Liver (tissue), 8 donors: ENCODE measurements at regions not wholly inside any gene's neighbourhood (a gene's known extent, or its start where the extent isn't known, plus 50 kb on each side); places are given as distances from the start of the nearest gene placed in this dataset.

Experiments used
- DNase-seq: peaks from one replicate; pipeline ENCODE4 v3.0.0-alpha.2; 2017; ENCODE audit warnings: low spot score
- H3K27ac ChIP-seq, 2 donors: one replicate each; pipeline ENCODE4 v1.7.0; 2013; ENCODE audit warnings: inconsistent platforms in 2 of 2, low read length in 2 of 2, control low read depth in 1 of 2, low read depth in 1 of 2, mild to moderate bottlenecking in 1 of 2
- H3K27me3 ChIP-seq, 4 donors: one replicate each; pipeline versions ENCODE4 v1.6.1 to v1.7.0; 2013; ENCODE audit warnings: low read length in 3 of 4, inconsistent platforms in 1 of 4, mild to moderate bottlenecking in 1 of 4, moderate library complexity in 1 of 4; ENCODE audit not compliant: control insufficient read depth in 4 of 4, insufficient read depth in 4 of 4
- H3K36me3 ChIP-seq, 4 donors: one replicate each; pipeline versions ENCODE4 v1.6.1 to v1.7.0; 2013; ENCODE audit warnings: low read length in 3 of 4, mild to moderate bottlenecking in 3 of 4, low read depth in 1 of 4, moderate library complexity in 1 of 4; ENCODE audit not compliant: control insufficient read depth in 4 of 4, insufficient read depth in 3 of 4
- H3K4me1 ChIP-seq, 4 donors: one replicate each; pipeline versions ENCODE4 v1.6.1 to v1.7.0; 2013; ENCODE audit warnings: low read length in 3 of 4, mild to moderate bottlenecking in 3 of 4, moderate library complexity in 1 of 4; ENCODE audit not compliant: control insufficient read depth in 4 of 4, insufficient read depth in 4 of 4
- H3K4me3 ChIP-seq, 3 donors: one replicate each; pipeline versions ENCODE4 v1.6.1 to v1.7.0; 2013; ENCODE audit warnings: low read length in 3 of 3, control low read depth in 1 of 3, low read depth in 1 of 3, mild to moderate bottlenecking in 1 of 3
- H3K9ac ChIP-seq, 2 donors: one replicate each; pipeline ENCODE4 v1.7.0; 2013; ENCODE audit warnings: low read length in 2 of 2, mild to moderate bottlenecking in 2 of 2, moderate library complexity in 2 of 2, control low read depth in 1 of 2, low read depth in 1 of 2
- H3K9me3 ChIP-seq, 4 donors: one replicate each; pipeline versions ENCODE4 v1.6.1 to v1.7.0; 2013; ENCODE audit warnings: low read length in 3 of 4; ENCODE audit not compliant: control insufficient read depth in 4 of 4
- EGR1 ChIP-seq, 2 donors: IDR thresholded peaks; 2 replicates each; pipeline ENCODE4 v1.6.1; 2016 to 2018; ENCODE audit warnings: antibody characterized with exemption in 2 of 2, low read depth in 2 of 2
- FOXA1 ChIP-seq: IDR thresholded peaks from 2 replicates; pipeline ENCODE4 v1.6.1; 2016; ENCODE audit warnings: antibody characterized with exemption
- FOXA2 ChIP-seq: IDR thresholded peaks from 2 replicates; pipeline ENCODE4 v1.6.1; 2016; ENCODE audit warnings: antibody characterized with exemption
- GABPA ChIP-seq, 2 donors: IDR thresholded peaks in 1 of 2; conservative IDR thresholded peaks in 1 of 2; 2 replicates each; pipeline ENCODE4 v1.6.1; 2016; ENCODE audit warnings: antibody characterized with exemption in 2 of 2, mild to moderate bottlenecking in 1 of 2, moderate library complexity in 1 of 2
- HNF4A ChIP-seq, 2 donors: conservative IDR thresholded peaks; 2 replicates each; pipeline ENCODE4 v1.6.1; 2016; ENCODE audit warnings: antibody characterized with exemption in 2 of 2, mild to moderate bottlenecking in 2 of 2
- HNF4G ChIP-seq: IDR thresholded peaks from 2 replicates; pipeline ENCODE4 v1.6.1; 2016; ENCODE audit warnings: antibody characterized with exemption
- JUND ChIP-seq, 2 donors: IDR thresholded peaks; 2 replicates each; pipeline ENCODE4 v1.6.1; 2016; ENCODE audit warnings: antibody characterized with exemption in 2 of 2
- NR2F2 ChIP-seq: IDR thresholded peaks from 2 replicates; pipeline ENCODE4 v1.6.1; 2016; ENCODE audit warnings: antibody characterized with exemption
- RAD21 ChIP-seq, 2 donors: IDR thresholded peaks; 2 replicates each; pipeline ENCODE4 v1.6.1; 2016; ENCODE audit warnings: antibody characterized with exemption in 2 of 2, mild to moderate bottlenecking in 2 of 2
- RXRA ChIP-seq, 2 donors: IDR thresholded peaks; 2 replicates each; pipeline ENCODE4 v1.6.1; 2017 to 2018; ENCODE audit warnings: antibody characterized with exemption in 2 of 2, mild to moderate bottlenecking in 1 of 2
- SP1 ChIP-seq: IDR thresholded peaks from 2 replicates; pipeline ENCODE4 v1.6.1; 2018; ENCODE audit warnings: antibody characterized with exemption, mild to moderate bottlenecking
- TAF1 ChIP-seq: conservative IDR thresholded peaks from 2 replicates; pipeline ENCODE4 v1.6.1; 2016; ENCODE audit warnings: antibody characterized with exemption, mild to moderate bottlenecking
- YY1 ChIP-seq: IDR thresholded peaks from 2 replicates; pipeline ENCODE4 v1.6.1; 2016; ENCODE audit warnings: antibody characterized with exemption, mild to moderate bottlenecking
- WGBS: extraction: QIAGEN DNeasy Blood & Tissue Kit; methylation state at CpG from one replicate; pipeline ENCODE4 v1.1.7; 2013; 5-methylcytosine and 5-hydroxymethylcytosine counted together
- TF ChIP-seq, protein P1 (sequence below): IDR thresholded peaks from 2 replicates; pipeline ENCODE4 v1.6.1; 2016; ENCODE audit warnings: antibody characterized with exemption
- TF ChIP-seq, protein P2 (sequence below): IDR thresholded peaks from 2 replicates; pipeline ENCODE4 v1.6.1; 2016; ENCODE audit warnings: antibody characterized with exemption
- TF ChIP-seq, protein P3 (sequence below): IDR thresholded peaks from 2 replicates; pipeline ENCODE4 v1.6.1; 2016; ENCODE audit warnings: antibody characterized with exemption, mild to moderate bottlenecking
- TF ChIP-seq, protein P4 (sequence below): IDR thresholded peaks from 2 replicates; pipeline ENCODE4 v1.6.1; 2016; ENCODE audit warnings: antibody characterized with exemption
- TF ChIP-seq, protein P5 (sequence below): fragments of 150-350 bp; IDR thresholded peaks from 2 replicates; pipeline ENCODE4 v1.5.1; 2017; ENCODE audit warnings: improper control_type of control experiment, low read depth, low read length; ENCODE audit not compliant: missing input control
- donor health status: healthy.
- donor health status: healthy.
- donor health status: healthy.
- donor health status: healthy.
- donor health status: healthy.

DNA sequence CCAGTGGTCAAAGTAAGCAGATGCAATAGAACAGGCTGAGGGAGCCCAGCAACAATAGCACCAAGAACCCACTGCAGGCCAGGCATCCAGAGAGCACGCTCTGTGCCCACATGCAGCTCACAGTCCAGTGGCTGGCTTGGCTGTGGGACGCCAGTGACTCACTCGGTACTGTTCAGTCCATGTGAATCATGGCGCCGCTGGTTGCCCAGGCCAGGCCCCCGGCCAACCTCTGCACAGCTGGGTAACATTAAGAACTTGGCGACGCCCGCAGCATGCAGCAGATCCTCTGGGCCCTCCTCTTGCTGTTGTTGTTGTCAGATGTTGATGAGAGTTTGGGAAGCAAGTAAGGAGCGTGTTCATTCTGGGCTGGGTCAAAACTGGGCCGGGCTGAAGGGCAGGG, 60.5 kb downstream of the MSX1 start:
- Histone ChIP-seq H3K9me3 (no peaks in the 10 kb centered on the region), H3K27ac (no peak overlapping the region), H3K9ac (no peak overlapping the region), H3K4me1 (no peaks in the 10 kb centered on the region), H3K4me3 (no peak overlapping the region), H3K36me3 (no peaks in the 10 kb centered on the region), H3K27me3 (peaks cover 0 to 2% (median 0%) of the 10 kb centered on the region in 4 donors)
- WGBS = 93% methylated on average over 11 of the region's 11 CpGs
- DNase-seq = no peak
- TF ChIP-seq FOXA2 = no peak
- no peak for TF ChIP-seq RXRA (IDR thresholded peaks at IDR 0.05)
- TF ChIP-seq, protein P1, sequence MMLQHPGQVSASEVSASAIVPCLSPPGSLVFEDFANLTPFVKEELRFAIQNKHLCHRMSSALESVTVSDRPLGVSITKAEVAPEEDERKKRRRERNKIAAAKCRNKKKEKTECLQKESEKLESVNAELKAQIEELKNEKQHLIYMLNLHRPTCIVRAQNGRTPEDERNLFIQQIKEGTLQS = no peak
- no peak for TF ChIP-seq NR2F2
- no peak for TF ChIP-seq GABPA (IDR thresholded peaks at IDR 0.05 in 1 of 2, conservative IDR thresholded peaks at IDR 0.05 in 1 of 2)
- TF ChIP-seq YY1 = no peak
- TF ChIP-seq HNF4G = no peak
- no peak for TF ChIP-seq TAF1
- no peak for TF ChIP-seq JUND (IDR thresholded peaks at IDR 0.05)
- no peak for TF ChIP-seq SP1
- no peak for TF ChIP-seq RAD21 (IDR thresholded peaks at IDR 0.05)
- TF ChIP-seq, protein P2, sequence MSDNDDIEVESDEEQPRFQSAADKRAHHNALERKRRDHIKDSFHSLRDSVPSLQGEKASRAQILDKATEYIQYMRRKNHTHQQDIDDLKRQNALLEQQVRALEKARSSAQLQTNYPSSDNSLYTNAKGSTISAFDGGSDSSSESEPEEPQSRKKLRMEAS = no peak
- TF ChIP-seq, protein P3, sequence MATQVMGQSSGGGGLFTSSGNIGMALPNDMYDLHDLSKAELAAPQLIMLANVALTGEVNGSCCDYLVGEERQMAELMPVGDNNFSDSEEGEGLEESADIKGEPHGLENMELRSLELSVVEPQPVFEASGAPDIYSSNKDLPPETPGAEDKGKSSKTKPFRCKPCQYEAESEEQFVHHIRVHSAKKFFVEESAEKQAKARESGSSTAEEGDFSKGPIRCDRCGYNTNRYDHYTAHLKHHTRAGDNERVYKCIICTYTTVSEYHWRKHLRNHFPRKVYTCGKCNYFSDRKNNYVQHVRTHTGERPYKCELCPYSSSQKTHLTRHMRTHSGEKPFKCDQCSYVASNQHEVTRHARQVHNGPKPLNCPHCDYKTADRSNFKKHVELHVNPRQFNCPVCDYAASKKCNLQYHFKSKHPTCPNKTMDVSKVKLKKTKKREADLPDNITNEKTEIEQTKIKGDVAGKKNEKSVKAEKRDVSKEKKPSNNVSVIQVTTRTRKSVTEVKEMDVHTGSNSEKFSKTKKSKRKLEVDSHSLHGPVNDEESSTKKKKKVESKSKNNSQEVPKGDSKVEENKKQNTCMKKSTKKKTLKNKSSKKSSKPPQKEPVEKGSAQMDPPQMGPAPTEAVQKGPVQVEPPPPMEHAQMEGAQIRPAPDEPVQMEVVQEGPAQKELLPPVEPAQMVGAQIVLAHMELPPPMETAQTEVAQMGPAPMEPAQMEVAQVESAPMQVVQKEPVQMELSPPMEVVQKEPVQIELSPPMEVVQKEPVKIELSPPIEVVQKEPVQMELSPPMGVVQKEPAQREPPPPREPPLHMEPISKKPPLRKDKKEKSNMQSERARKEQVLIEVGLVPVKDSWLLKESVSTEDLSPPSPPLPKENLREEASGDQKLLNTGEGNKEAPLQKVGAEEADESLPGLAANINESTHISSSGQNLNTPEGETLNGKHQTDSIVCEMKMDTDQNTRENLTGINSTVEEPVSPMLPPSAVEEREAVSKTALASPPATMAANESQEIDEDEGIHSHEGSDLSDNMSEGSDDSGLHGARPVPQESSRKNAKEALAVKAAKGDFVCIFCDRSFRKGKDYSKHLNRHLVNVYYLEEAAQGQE = no peak
- no peak for TF ChIP-seq FOXA1

DNA sequence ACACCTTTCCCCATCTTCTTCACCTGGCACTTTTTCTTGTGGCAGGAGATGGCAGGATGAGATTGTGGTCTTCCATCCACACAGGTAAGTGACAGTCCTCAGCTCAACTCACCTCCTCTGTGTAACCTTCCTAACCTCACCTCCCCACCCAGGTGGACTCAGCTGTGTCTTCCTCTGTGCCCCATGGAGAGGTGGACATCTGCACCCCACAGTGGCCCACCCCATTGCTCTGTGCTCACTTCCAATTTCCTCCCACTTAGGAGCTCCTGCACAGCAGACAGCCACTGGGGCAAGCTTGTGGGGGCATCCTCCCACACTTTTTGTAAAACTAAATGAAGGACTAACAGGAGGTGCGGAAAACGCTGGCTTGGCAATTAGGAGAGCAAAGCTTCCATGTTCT, 61.6 kb downstream of the MSX1 start:
- no peak overlapping the region for H3K9ac ChIP-seq
- WGBS = 92% methylated on average over 2 of the region's 2 CpGs
- no peak for DNase-seq
- H3K36me3 ChIP-seq = no peaks in the 10 kb centered on the region
- H3K27ac ChIP-seq = no peak overlapping the region
- no peaks in the 10 kb centered on the region for H3K4me1 ChIP-seq
- no peak for TF ChIP-seq HNF4G
- TF ChIP-seq RXRA (IDR thresholded peaks at IDR 0.05) = no peak
- TF ChIP-seq YY1 = no peak
- no peak for TF ChIP-seq RAD21 (IDR thresholded peaks at IDR 0.05)
- TF ChIP-seq FOXA2 = no peak
- TF ChIP-seq NR2F2 = no peak
- TF ChIP-seq EGR1 (IDR thresholded peaks at IDR 0.05; ENCODE audit: low read depth in 2 of 2) = no peak
- no peak for TF ChIP-seq GABPA (IDR thresholded peaks at IDR 0.05 in 1 of 2, conservative IDR thresholded peaks at IDR 0.05 in 1 of 2)
- TF ChIP-seq SP1 = no peak
- no peak for TF ChIP-seq JUND (IDR thresholded peaks at IDR 0.05)
- TF ChIP-seq FOXA1 = no peak
- no peak for TF ChIP-seq HNF4A (conservative IDR thresholded peaks at IDR 0.05)
- TF ChIP-seq, protein P3 = no peak
- TF ChIP-seq, protein P2 = no peak
- TF ChIP-seq, protein P4, sequence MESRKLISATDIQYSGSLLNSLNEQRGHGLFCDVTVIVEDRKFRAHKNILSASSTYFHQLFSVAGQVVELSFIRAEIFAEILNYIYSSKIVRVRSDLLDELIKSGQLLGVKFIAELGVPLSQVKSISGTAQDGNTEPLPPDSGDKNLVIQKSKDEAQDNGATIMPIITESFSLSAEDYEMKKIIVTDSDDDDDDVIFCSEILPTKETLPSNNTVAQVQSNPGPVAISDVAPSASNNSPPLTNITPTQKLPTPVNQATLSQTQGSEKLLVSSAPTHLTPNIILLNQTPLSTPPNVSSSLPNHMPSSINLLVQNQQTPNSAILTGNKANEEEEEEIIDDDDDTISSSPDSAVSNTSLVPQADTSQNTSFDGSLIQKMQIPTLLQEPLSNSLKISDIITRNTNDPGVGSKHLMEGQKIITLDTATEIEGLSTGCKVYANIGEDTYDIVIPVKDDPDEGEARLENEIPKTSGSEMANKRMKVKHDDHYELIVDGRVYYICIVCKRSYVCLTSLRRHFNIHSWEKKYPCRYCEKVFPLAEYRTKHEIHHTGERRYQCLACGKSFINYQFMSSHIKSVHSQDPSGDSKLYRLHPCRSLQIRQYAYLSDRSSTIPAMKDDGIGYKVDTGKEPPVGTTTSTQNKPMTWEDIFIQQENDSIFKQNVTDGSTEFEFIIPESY = no peak
- no peak for TF ChIP-seq TAF1
- TF ChIP-seq, protein P1 = no peak
- TF ChIP-seq, protein P5, sequence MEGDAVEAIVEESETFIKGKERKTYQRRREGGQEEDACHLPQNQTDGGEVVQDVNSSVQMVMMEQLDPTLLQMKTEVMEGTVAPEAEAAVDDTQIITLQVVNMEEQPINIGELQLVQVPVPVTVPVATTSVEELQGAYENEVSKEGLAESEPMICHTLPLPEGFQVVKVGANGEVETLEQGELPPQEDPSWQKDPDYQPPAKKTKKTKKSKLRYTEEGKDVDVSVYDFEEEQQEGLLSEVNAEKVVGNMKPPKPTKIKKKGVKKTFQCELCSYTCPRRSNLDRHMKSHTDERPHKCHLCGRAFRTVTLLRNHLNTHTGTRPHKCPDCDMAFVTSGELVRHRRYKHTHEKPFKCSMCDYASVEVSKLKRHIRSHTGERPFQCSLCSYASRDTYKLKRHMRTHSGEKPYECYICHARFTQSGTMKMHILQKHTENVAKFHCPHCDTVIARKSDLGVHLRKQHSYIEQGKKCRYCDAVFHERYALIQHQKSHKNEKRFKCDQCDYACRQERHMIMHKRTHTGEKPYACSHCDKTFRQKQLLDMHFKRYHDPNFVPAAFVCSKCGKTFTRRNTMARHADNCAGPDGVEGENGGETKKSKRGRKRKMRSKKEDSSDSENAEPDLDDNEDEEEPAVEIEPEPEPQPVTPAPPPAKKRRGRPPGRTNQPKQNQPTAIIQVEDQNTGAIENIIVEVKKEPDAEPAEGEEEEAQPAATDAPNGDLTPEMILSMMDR = no peak
- H3K4me3 ChIP-seq = no peak overlapping the region
- peaks cover 0 to 2% (median 0%) of the 10 kb centered on the region in 4 donors for H3K27me3 ChIP-seq
- H3K9me3 ChIP-seq = no peaks in the 10 kb centered on the region
